Smooth muscle cell of the brain vasculature (primary cell): ENCODE measurements at regions not wholly inside any gene's neighbourhood (a gene's known extent, or its start where the extent isn't known, plus 50 kb on each side); places are given as distances from the start of the nearest gene placed in this dataset.

Experiments used
- DNase-seq: peaks from one replicate; pipeline ENCODE4 v3.0.0-alpha.2; 2012; ENCODE audit warnings: low read depth, low spot score

GRCh38 chr11:110833033-110833484 lies 120.8 kb upstream of the ARHGAP20 start:
- no peak for DNase-seq

- no peak for DNase-seq
Observed at GRCh38 chr11:110832539-110832938, 120.3 kb upstream of the ARHGAP20 start.

- no peak for DNase-seq
Observed at GRCh38 chr11:110832080-110832479, 119.8 kb upstream of the ARHGAP20 start.

GRCh38 chr11:110830747-110831146 lies 118.5 kb upstream of the ARHGAP20 start:
- no peak for DNase-seq

- DNase-seq, result no peak
Observed at GRCh38 chr11:110830344-110830743, 118.1 kb upstream of the ARHGAP20 start.

GRCh38 chr11:110829873-110830272 lies 117.6 kb upstream of the ARHGAP20 start:
- no peak for DNase-seq

GRCh38 chr11:110828086-110828485 lies 115.8 kb upstream of the ARHGAP20 start:
- DNase-seq, result no peak

GRCh38 chr11:110827276-110827675 lies 115.0 kb upstream of the ARHGAP20 start:
- DNase-seq, result no peak

GRCh38 chr11:110824912-110825620 lies 112.8 kb upstream of the ARHGAP20 start:
- no peak for DNase-seq

- no peak for DNase-seq
Observed at GRCh38 chr11:110818032-110818687, 105.9 kb upstream of the ARHGAP20 start.

- no peak for DNase-seq
Observed at GRCh38 chr11:110812086-110812733, 100.0 kb upstream of the ARHGAP20 start.

- no peak for DNase-seq
Observed at GRCh38 chr11:110809417-110810199, 97.4 kb upstream of the ARHGAP20 start.

GRCh38 chr11:110808248-110808647 lies 96.0 kb upstream of the ARHGAP20 start:
- no peak for DNase-seq

GRCh38 chr11:110807801-110808200 lies 95.6 kb upstream of the ARHGAP20 start:
- no peak for DNase-seq

GRCh38 chr11:110805756-110806155 lies 93.5 kb upstream of the ARHGAP20 start:
- DNase-seq, result no peak

GRCh38 chr11:110802162-110802561 lies 89.9 kb upstream of the ARHGAP20 start:
- no peak for DNase-seq

GRCh38 chr11:110801328-110801727 lies 89.1 kb upstream of the ARHGAP20 start:
- DNase-seq, result no peak

GRCh38 chr11:110798201-110798900 lies 86.1 kb upstream of the ARHGAP20 start:
- no peak for DNase-seq

GRCh38 chr11:110797453-110797852 lies 85.2 kb upstream of the ARHGAP20 start:
- DNase-seq, result no peak

GRCh38 chr11:110795112-110795624 lies 82.9 kb upstream of the ARHGAP20 start:
- no peak for DNase-seq

GRCh38 chr11:110793556-110793955 lies 81.3 kb upstream of the ARHGAP20 start:
- DNase-seq, result no peak
